Adrenal gland (tissue), 5 donors: ENCODE measurements at regions not wholly inside any gene's neighbourhood (a gene's known extent, or its start where the extent isn't known, plus 50 kb on each side); places are given as distances from the start of the nearest gene placed in this dataset.

ENCODE experiments used
- CTCF ChIP-seq, 6 experiments: fragments of 450-650 bp in 4 of 6; fragments of 200-600 bp in 2 of 6; sonication (generic) in 1 of 6; IDR thresholded peaks; 1 replicate in 5 of 6; 2 replicates in 1 of 6; pipeline versions ENCODE4 v1.5.1 to v1.8.0; 2016 to 2021; ENCODE audit warnings: antibody characterized with exemption in 6 of 6, mild to moderate bottlenecking in 2 of 6, moderate library complexity in 1 of 6
- POLR2A ChIP-seq, 2 donors: fragments of 450-650 bp; IDR thresholded peaks; one replicate each; pipeline ENCODE4 v1.6.1; 2017; ENCODE audit warnings: antibody characterized with exemption in 2 of 2, mild to moderate bottlenecking in 2 of 2, moderate library complexity in 1 of 2
- donor health status: DM: no; HTN: no; CAD: no.

DNA sequence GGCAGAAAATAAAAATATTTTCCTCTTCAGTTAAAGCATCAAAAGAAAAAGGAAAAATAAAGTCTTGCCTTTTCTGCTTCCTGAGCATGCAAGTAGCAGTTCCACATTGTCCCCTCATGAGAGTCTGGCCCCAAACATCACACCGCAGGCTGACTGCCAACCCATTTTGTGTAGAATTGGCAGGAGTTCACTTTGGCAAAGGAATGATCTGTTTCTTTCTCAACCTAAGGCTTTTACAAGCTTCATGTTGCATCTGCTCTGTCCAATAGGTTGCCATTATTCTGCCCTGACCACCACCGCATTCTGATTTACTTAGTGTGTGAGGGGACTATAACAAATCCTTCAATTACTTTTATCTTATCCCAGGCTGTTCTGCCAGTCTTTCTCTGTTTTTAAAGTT, 249.5 kb downstream of the ISL1 start:
- no peak for TF ChIP-seq CTCF (IDR thresholded peaks at IDR 0.05)
- no peak for TF ChIP-seq POLR2A (IDR thresholded peaks at IDR 0.05)
